Fibroblast of skin of left quadriceps (primary cell): ENCODE measurements at regions not wholly inside any gene's neighbourhood (a gene's known extent, or its start where the extent isn't known, plus 50 kb on each side); places are given as distances from the start of the nearest gene placed in this dataset.

ENCODE experiments used
- DNase-seq, 2 experiments: peaks; one replicate each; pipeline ENCODE4 v3.0.0-alpha.2; 2013; ENCODE audit warnings: low read depth in 2 of 2

DNA sequence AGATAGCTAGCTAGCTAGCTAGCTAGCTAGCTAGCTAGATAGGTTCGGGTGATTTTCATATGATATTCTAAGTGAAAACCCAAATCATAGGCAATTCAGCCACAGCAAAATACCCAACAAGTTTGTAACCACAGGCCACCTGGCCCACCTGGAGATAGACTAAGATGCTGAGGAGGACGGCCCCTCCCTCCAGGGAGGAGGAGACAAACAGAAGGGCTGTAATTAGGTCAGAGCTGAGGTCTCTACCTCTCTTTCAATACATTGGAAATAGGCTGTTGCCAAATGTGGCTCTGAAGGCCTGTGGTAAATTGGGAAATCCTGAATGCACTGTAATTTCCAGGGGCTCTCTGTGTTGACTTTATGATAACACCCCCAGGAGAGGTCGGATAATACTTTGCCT is 382.2 kb downstream of the FGF9 start:
- DNase-seq: no peak

DNA sequence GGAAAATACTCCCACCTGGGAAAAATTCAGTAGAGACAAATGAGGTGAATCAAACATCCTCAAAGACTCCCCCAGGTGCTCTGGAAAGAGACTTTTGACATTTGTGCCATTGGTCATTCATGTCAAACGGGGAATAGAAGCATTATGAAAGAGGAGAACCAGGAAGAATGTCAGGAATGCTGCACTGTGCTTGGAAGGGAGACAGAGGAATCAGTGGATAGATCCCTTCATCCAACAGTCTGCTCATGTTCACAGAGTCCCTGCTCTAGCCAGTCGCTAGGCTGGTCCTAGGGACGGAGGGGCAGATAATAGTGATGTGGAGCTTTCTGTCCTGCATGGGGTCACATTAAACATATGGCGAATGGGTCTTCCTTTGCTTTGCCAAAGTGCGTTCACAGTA is 384.4 kb downstream of the FGF9 start:
- no peak for DNase-seq

DNA sequence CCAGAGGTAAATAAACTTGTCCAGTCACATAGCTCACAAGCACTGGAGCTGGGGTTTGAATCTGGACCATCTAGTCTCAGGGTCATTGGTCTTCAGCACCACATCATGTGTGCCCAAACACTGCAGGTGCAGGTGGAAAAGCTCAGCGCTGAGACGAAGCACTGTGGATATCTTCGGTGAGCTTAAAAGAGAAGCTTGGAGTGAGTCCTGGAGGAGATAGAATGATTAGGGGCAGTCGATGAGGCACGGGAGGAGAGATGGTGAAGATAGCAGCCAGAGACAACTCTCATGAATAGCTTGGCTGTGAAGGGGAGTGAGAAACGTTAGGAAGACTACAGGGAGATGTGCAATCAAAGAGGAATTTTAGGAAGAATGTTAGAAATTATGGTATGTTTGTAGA is 389.3 kb downstream of the FGF9 start:
- no peak for DNase-seq

- DNase-seq: no peak
These were observed 390.5 kb downstream of the FGF9 start for GRCh38 chr13:22061371-22061805.

DNA sequence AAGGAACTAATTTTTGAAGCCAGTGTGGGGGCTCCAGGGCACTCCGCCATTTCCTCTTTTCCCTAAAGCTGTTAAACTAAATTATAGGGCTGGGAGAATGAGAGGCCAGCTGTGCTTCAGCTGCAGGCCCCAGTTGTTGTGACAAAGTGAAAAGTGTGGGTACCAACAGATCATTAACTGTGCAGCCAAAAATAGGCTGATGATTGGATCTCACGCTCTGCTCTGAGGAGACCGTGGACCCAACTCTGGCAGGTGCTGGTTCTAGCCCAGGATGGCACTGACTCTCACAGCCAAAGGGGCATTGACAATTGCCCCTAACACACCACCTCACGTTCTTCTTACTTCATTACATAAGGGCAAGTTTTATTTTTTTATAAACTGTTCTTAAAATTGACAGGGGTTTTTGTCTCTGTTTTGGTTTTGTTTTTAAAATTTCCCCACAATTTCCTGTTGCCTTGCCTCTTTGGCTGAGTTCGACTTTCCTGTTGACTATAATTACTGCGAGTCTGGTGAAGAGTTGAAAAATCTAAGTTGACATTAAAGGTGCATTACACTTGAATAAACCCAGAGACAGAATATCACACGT is 391.0 kb downstream of the FGF9 start:
- no peak for DNase-seq

DNA sequence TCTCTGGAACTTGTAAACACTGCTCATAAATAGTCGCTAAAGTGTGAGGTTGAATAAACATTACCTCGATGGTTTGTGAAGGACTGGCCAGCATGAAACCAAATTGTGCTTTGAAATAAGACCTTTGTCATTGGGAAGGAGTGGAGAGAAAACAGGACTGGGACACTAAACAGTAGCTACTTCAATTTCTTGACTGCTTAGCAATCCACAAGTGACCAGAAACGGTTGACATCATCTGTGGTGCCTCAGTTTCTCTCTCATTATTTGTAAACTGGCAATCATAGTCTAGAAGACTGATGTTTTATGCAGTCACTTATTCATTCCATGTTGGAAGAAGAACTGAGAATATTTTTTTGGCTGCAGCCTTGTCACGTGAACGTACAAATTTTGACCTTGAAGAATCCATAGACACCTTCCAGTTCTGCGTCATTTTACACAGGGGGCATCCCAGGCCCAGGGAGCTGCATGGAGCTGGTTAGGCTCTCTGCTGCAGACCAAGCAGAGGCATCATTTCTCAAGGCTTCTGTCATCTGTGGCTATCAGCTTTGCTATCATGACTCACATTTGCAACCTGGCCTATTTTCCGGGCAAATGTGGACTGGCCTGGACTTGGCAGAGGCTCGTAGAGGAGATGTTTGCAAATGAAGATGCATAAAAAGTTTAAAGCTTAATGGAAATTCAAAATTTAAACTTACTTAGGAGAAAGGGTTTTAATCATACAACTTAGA is 391.8 kb downstream of the FGF9 start:
- DNase-seq: no peak

DNA sequence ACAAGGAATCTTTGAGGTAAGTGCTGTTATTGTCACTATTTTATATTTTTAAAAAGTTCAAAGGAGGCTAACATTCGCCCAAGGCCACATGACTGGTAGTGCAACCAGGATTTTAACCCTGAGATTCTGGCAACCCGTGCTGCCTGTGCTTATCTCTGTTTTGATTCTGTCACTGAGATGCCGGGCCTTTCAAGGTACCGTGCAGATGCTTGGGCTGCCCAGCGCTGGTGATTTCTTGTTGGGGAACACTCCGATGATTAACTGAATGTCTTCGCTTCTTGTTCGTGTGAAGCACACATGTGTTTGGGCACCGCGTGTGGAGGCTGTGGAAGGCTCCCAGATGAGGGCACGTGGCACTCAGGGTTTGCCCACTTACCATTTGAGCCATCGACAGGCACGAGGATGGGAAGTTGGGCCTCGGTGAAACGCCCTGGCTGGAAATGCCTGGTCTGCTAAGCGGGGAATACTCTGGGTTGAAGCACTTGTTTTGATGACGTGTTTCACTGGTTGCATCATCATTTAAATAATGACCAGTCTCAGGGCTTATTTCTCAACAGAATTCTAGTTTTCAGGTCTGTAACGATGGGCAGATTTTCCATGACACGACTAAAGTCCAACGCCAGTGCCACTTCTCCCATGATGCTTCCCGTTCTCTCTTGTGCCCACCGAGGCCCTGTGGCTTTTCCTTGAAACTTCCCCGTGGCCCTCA is 392.7 kb downstream of the FGF9 start:
- no peak for DNase-seq

- DNase-seq: no peak
These were observed 394.2 kb downstream of the FGF9 start for GRCh38 chr13:22064854-22065620.

DNA sequence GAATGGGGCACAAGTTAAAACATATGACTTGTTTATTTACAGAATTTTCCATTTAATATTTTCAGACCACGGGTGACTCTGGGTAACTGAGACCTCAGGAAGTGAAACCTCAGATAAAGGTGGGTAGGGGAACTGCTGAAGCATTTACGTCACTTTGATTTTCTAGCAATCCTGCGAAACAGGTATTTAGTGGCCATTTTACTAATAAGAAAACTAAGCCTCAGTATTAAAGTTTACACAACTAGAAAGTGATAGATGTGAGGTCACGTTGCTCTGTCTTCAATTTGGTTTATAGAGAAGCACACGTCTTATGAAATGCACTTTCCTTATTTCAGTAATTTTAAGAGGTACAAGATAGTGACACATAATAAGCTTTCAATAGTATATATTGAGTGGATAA is 402.8 kb downstream of the FGF9 start:
- no peak for DNase-seq

- DNase-seq: no peak
These were observed 403.5 kb downstream of the FGF9 start for GRCh38 chr13:22074403-22074802.

DNA sequence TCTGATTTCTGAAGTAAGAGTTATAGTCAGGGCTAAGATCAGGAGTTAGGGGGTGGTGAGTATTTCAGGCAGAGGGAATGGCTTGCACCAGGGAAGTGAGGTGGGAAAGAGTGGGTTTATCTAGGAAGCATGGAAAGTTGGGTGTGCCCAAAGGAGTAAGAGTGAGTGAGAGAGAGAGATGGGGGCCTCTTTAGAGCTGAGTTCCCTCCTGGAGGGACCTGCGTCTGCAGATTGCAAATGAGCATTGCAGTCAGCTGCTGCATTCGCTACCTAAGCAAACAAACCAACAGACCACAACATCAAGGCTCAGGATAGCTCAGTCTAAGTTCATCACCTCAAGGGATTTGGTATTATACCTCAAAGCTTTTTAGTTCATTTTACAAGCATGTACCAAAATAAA is 405.8 kb downstream of the FGF9 start:
- no peak for DNase-seq

GRCh38 chr13:22077205-22077683 is 406.4 kb downstream of the FGF9 start:
- no peak for DNase-seq

- no peak for DNase-seq
These were observed 406.9 kb downstream of the FGF9 start for GRCh38 chr13:22077764-22078163.

DNA sequence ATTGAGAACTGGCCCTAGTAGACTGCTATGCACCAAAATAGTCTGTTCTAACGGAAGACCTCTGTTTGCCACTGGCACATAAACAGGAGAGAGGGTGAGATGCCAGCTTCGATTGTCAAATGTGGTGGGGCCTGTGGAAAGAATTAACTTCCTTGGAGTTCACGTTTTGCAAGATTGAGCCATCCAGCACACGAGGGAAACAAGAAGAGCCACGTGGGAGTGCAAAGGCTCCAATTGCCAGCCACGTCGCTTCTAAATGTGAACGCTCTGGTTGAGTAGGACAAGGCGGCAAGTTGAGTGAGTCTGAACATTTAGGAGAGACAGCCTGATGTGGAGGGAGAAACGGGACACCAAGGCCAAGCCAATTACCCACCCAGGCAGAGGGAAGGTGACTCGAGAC is 409.1 kb downstream of the FGF9 start:
- no peak for DNase-seq

DNA sequence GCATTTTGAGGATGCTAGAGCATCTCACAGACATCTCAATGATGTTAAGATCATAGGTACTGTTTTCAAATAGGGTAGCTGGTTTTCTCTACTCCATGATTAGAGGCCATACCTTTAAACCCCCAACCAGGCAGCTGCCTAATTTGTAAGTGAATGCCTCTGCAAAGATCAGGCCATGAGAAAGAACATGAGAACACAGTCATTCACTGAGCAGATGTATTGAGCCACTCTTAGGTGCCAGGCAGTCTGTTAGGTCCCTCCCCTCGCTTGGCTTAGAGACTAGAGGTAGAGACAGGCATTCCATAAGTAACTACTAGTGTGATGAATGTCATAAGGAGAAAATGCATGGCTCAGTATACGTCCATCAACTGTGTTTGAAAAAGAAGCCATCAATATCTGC is 410.0 kb downstream of the FGF9 start:
- no peak for DNase-seq

- no peak for DNase-seq
These were observed 410.6 kb downstream of the FGF9 start for GRCh38 chr13:22081430-22081829.

GRCh38 chr13:22082030-22082429 is 411.2 kb downstream of the FGF9 start:
- DNase-seq: no peak

- DNase-seq: no peak
These were observed 411.7 kb downstream of the FGF9 start for GRCh38 chr13:22082437-22083100.

DNA sequence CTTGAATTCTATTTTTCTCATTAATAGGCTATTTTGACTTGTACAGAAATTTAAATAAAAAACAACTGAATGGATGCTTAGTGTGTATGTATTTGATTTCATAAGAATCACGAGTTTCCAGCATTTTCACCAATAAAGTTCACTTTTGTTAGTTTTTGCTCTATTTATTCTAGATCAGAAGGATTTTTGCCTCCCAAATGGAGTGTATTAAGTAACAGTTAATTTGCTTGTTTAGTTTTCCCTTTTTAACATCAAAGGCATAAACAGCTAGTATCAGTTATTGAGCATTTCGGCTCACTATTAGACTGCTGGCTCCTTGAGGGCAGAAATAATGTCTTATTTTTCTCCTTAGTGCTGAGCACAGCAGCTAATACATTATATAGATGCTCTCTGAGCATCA is 414.1 kb downstream of the FGF9 start:
- no peak for DNase-seq

DNA sequence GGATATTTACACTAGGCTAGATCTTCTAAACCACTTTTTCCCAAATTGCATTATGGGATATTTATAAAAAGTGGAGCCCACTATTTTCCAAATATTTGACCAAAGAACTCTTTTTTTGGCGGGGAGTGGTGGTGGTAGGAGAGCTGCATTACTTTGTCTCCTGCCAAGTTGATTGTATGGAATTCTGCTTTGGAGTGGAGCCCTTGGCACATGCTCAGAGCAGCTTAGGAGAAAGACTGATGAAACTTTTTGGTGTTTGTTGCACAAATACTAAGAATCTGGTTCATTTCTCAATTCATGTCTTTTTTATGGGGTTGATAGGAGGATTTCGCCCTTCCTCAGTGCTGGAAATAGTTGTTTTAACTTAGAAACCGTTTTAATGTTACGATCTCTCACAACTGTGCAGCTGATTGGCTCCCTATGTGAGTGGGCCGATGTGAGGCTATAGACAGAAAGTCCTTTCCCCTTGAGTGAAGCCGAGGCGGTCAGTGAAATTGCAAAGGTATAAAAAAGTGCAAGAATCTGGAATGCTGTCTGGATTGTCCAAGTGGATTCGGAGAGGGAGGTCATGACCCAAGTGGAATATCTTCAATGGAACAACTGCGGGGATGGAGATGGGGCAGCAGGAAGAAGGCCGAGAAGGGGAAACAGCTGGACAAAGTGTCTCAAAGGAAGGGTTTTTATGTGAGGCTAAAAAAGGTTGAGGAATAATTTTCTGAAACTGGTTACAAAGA is 415.9 kb downstream of the FGF9 start:
- no peak for DNase-seq

GRCh38 chr13:22090106-22090505 is 419.2 kb downstream of the FGF9 start:
- no peak for DNase-seq
